OCI-LY7 (cell line): ENCODE measurements at regions not wholly inside any gene's neighbourhood (a gene's known extent, or its start where the extent isn't known, plus 50 kb on each side); places are given as distances from the start of the nearest gene placed in this dataset.

Experiments used
- BruUV-seq: library from RNA; stranded (reverse); fragments of 400-500 nt; replicated peaks from 2 replicates; lab custom pipeline; 2021; lab: Mats Ljungman, UMichigan
- CTCF ChIA-PET: fragments of 300-600 bp; sonication (Branson Sonifier 250); formaldehyde crosslinking; loops from one replicate; lab custom pipeline; 2022; ENCODE audit warnings: antibody characterized with exemption; ENCODE audit not compliant: unreplicated experiment; lab: Charles Lee
- POLR2A ChIA-PET: fragments of 300-600 bp; sonication (Branson Sonifier 250); formaldehyde crosslinking; loops from one replicate; lab custom pipeline; 2022; ENCODE audit warnings: antibody characterized with exemption; lab: Charles Lee
- DNase-seq: peaks from one replicate; pipeline ENCODE4 v3.0.0-alpha.2; 2015; ENCODE audit warnings: low spot score
- H2AFZ ChIP-seq: fragments of 200-600 bp; sonication (generic), shearing (Covaris generic); 2 replicates; pipeline ENCODE4 v1.6.1; 2014; ENCODE audit warnings: mild to moderate bottlenecking, antibody characterized with exemption, low read length, moderate library complexity
- H3K27ac ChIP-seq: fragments of 200-600 bp; sonication (generic); 2 replicates; pipeline ENCODE4 v1.5.1; 2014; ENCODE audit warnings: mixed run types, low read depth, mild to moderate bottlenecking, moderate library complexity, low read length, inconsistent platforms; ENCODE audit not compliant: poor library complexity, severe bottlenecking
- H3K36me3 ChIP-seq: fragments of 200-600 bp; sonication (generic); 2 replicates; pipeline ENCODE4 v1.6.1; 2014; ENCODE audit warnings: mild to moderate bottlenecking, antibody characterized with exemption, low read length, moderate library complexity, mixed read lengths; ENCODE audit not compliant: insufficient read depth
- H3K4me1 ChIP-seq: fragments of 200-600 bp; sonication (generic); 2 replicates; pipeline ENCODE4 v1.5.1; 2014; ENCODE audit warnings: mild to moderate bottlenecking, low read length; ENCODE audit not compliant: insufficient read depth, poor library complexity, severe bottlenecking
- H3K4me2 ChIP-seq: fragments of 200-600 bp; sonication (generic); 2 replicates; pipeline ENCODE4 v1.6.1; 2014; ENCODE audit warnings: mild to moderate bottlenecking, low read length
- H3K4me3 ChIP-seq: fragments of 200-600 bp; sonication (generic); 2 replicates; pipeline ENCODE4 v1.5.1; 2014; ENCODE audit warnings: mild to moderate bottlenecking, low read depth, low read length; ENCODE audit not compliant: poor library complexity, severe bottlenecking
- H3K79me2 ChIP-seq: fragments of 200-600 bp; sonication (generic); 2 replicates; pipeline ENCODE4 v1.6.1; 2016; ENCODE audit warnings: low read depth, mild to moderate bottlenecking, low read length, moderate library complexity, mixed read lengths; ENCODE audit not compliant: insufficient read depth
- H3K9me2 ChIP-seq: fragments of 200-600 bp; sonication (generic); 2 replicates; pipeline ENCODE4 v1.6.1; 2016; ENCODE audit warnings: mild to moderate bottlenecking, low read length, mixed read lengths; ENCODE audit not compliant: insufficient read depth
- H3K9me3 ChIP-seq: fragments of 200-600 bp; sonication (generic); 2 replicates; pipeline ENCODE4 v1.6.1; 2014; ENCODE audit warnings: mild to moderate bottlenecking, mixed run types, low read length, mixed read lengths
- H4K20me1 ChIP-seq: fragments of 200-600 bp; sonication (generic); 2 replicates; pipeline ENCODE4 v1.6.1; 2014; ENCODE audit warnings: mild to moderate bottlenecking, antibody characterized with exemption, low read length, moderate library complexity, mixed read lengths; ENCODE audit not compliant: insufficient read depth
- CTCF ChIP-seq: fragments of 200-600 bp; sonication (generic); conservative IDR thresholded peaks from 2 replicates; pipeline ENCODE4 v1.5.1; 2014; ENCODE audit warnings: mild to moderate bottlenecking, antibody characterized with exemption, low read length, moderate library complexity, mixed read lengths
- EZH2phosphoT487 ChIP-seq: fragments of 200-600 bp; sonication (generic); IDR thresholded peaks from 2 replicates; pipeline ENCODE4 v1.6.1; 2018; ENCODE audit warnings: low read depth, borderline replicate concordance, mild to moderate bottlenecking, mixed run types, antibody characterized with exemption, low read length, moderate library complexity, mixed read lengths
- intact Hi-C: fragments of 100-400 bp; cut with micrococcal nuclease; formaldehyde crosslinking; loops from one replicate; pipeline ENCODE4 v1.10.0; 2022; ENCODE audit not compliant: unreplicated experiment

GRCh38 chr11:15630896-15631295 is 516.2 kb downstream of the INSC start:
- ChIA-PET POLR2A (interaction anchor here (1.1 kb wide), 1 partner anchor 11 kb away, joined by 3 read pairs; no protein-coding TSS in a partner anchor), CTCF (no interaction called here)
- no peak overlapping the region for H3K4me2 ChIP-seq
- no peaks in the 10 kb centered on the region for H4K20me1 ChIP-seq
- intact Hi-C loops, result no loop called here
- no peaks in the 10 kb centered on the region for H3K9me2 ChIP-seq
- no peak overlapping the region for H3K4me3 ChIP-seq
- H3K27ac ChIP-seq, result no peak overlapping the region
- DNase-seq, result no peak
- TF ChIP-seq EZH2phosphoT487, result no peak
- no peak for TF ChIP-seq CTCF
- no peaks in the 10 kb centered on the region for H3K36me3 ChIP-seq
- H3K79me2 ChIP-seq, result no peaks in the 10 kb centered on the region
- no peak overlapping the region for H2AFZ ChIP-seq
- no TSS peak for BruUV-seq
- no peaks in the 10 kb centered on the region for H3K4me1 ChIP-seq
- no peaks in the 10 kb centered on the region for H3K9me3 ChIP-seq

- no peak for DNase-seq
- TF ChIP-seq EZH2phosphoT487, result no peak
- intact Hi-C loops, result no loop called here
- no peaks in the 10 kb centered on the region for H3K9me2 ChIP-seq
- POLR2A ChIA-PET, result no interaction called here
- no peak overlapping the region for H3K4me2 ChIP-seq
- no peaks in the 10 kb centered on the region for H4K20me1 ChIP-seq
- no peaks in the 10 kb centered on the region for H3K4me1 ChIP-seq
- H3K36me3 ChIP-seq, result no peaks in the 10 kb centered on the region
- CTCF ChIA-PET, result no interaction called here
- no peaks in the 10 kb centered on the region for H3K9me3 ChIP-seq
- H3K79me2 ChIP-seq, result no peaks in the 10 kb centered on the region
- no peak overlapping the region for H2AFZ ChIP-seq
- H3K27ac ChIP-seq, result no peak overlapping the region
- H3K4me3 ChIP-seq, result no peak overlapping the region
- BruUV-seq, result no TSS peak
Observed at GRCh38 chr11:15635521-15635920, 520.8 kb downstream of the INSC start.

GRCh38 chr11:15636521-15637089 is 521.9 kb downstream of the INSC start:
- intact Hi-C loops, result no loop called here
- no peaks in the 10 kb centered on the region for H3K9me3 ChIP-seq
- CTCF ChIA-PET, result no interaction called here

More at GRCh38 chr11:15636521-15637089, 521.9 kb downstream of the INSC start:
- Histone ChIP-seq H3K79me2 (no peaks in the 10 kb centered on the region), H3K4me1 (no peaks in the 10 kb centered on the region), H3K36me3 (no peaks in the 10 kb centered on the region), H3K27ac (no peak overlapping the region), H3K4me3 (no peak overlapping the region), H3K4me2 (no peak overlapping the region), H3K9me2 (no peaks in the 10 kb centered on the region), H4K20me1 (no peaks in the 10 kb centered on the region), H2AFZ (no peak overlapping the region)
- BruUV-seq, result no TSS peak
- no peak for DNase-seq
- POLR2A ChIA-PET, result interaction anchor here (1.1 kb wide), 1 partner anchor 9 kb away, joined by 3 read pairs; no protein-coding TSS in a partner anchor
- TF ChIP-seq EZH2phosphoT487, result no peak
- no peak for TF ChIP-seq CTCF
